ENCODE measurements at regions not wholly inside any gene's neighbourhood (a gene's known extent, or its start where the extent isn't known, plus 50 kb on each side); places are given as distances from the start of the nearest gene placed in this dataset.

GRCh38 chr16:77588389-77588788 is 133.9 kb upstream of the NUDT7 start:
- Histone ChIP-seq H3K27ac (no peak overlapping the region), H4K20me1 (ENCODE audit: insufficient read depth) (no peaks in the 10 kb centered on the region), H3K4me1 (ENCODE audit: low read depth, poor library complexity, severe bottlenecking) (no peaks in the 10 kb centered on the region), H3K4me3 (IDR thresholded peaks at IDR 0.05; ENCODE audit: insufficient read depth, low read depth, low read length) (no peak overlapping the region), H3K4me2 (no peak overlapping the region), H3K9ac (no peak overlapping the region), H3K27me3 (ENCODE audit: insufficient read depth, low read depth) (no peaks in the 10 kb centered on the region), H3K79me2 (ENCODE audit: insufficient read depth, low read depth) (no peaks in the 10 kb centered on the region), H2AFZ (ENCODE audit: low read depth) (no peak overlapping the region), H3K36me3 (ENCODE audit: insufficient read depth) (no peaks in the 10 kb centered on the region)
- TF ChIP-seq, protein P1, sequence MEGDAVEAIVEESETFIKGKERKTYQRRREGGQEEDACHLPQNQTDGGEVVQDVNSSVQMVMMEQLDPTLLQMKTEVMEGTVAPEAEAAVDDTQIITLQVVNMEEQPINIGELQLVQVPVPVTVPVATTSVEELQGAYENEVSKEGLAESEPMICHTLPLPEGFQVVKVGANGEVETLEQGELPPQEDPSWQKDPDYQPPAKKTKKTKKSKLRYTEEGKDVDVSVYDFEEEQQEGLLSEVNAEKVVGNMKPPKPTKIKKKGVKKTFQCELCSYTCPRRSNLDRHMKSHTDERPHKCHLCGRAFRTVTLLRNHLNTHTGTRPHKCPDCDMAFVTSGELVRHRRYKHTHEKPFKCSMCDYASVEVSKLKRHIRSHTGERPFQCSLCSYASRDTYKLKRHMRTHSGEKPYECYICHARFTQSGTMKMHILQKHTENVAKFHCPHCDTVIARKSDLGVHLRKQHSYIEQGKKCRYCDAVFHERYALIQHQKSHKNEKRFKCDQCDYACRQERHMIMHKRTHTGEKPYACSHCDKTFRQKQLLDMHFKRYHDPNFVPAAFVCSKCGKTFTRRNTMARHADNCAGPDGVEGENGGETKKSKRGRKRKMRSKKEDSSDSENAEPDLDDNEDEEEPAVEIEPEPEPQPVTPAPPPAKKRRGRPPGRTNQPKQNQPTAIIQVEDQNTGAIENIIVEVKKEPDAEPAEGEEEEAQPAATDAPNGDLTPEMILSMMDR (conservative IDR thresholded peaks at IDR 0.05; ENCODE audit: low read depth, low read length), result no peak

DNA sequence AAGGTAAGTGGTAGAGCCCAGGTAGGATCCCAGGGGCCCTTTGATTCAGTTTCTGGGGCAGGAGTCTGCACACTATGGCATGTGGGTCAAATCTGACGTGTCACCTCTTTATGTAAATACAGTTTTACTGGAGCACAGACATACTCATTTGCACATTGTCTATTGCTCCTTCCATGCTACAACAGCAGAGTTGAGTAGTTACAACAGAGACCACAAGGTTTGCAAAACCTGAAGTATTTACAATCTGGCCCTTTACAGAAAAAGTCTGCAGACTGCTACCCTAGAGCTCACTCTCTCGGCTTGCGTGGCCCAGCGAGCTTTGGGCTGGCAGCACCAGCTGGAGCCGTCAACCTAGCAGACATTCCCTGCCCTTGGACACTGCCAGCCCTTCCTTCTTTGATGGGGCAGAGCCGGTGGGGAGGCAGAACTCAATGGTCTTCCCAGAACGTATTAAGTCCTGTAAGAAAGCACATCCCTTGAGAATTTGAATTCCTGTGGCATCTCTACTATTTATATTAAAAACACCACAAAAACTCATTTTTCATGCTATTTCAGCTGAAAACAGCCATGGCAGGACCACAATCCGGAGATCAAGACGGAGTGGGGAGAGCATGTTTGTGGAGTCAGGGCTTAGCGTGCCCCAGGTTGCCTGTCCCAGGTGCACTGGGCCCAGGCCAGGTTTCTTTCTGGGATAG is 133.1 kb upstream of the NUDT7 start:
- Histone ChIP-seq H3K4me1 (ENCODE audit: low read depth, poor library complexity, severe bottlenecking) (no peaks in the 10 kb centered on the region), H3K36me3 (ENCODE audit: insufficient read depth) (no peaks in the 10 kb centered on the region), H3K9ac (no peak overlapping the region), H3K27me3 (ENCODE audit: insufficient read depth, low read depth) (no peaks in the 10 kb centered on the region), H3K4me2 (no peak overlapping the region), H3K4me3 (IDR thresholded peaks at IDR 0.05; ENCODE audit: insufficient read depth, low read depth, low read length) (no peak overlapping the region), H2AFZ (ENCODE audit: low read depth) (no peak overlapping the region), H3K79me2 (ENCODE audit: insufficient read depth, low read depth) (no peaks in the 10 kb centered on the region), H4K20me1 (ENCODE audit: insufficient read depth) (no peaks in the 10 kb centered on the region), H3K27ac (no peak overlapping the region)
- TF ChIP-seq, protein P1 (conservative IDR thresholded peaks at IDR 0.05; ENCODE audit: low read depth, low read length), result no peak

- no peaks in the 10 kb centered on the region for H3K27me3 ChIP-seq (ENCODE audit: insufficient read depth, low read depth)
- H4K20me1 ChIP-seq (ENCODE audit: insufficient read depth), result no peaks in the 10 kb centered on the region
- TF ChIP-seq, protein P1 (conservative IDR thresholded peaks at IDR 0.05; ENCODE audit: low read depth, low read length), result no peak
- H3K4me2 ChIP-seq, result no peak overlapping the region
- no peak overlapping the region for H3K27ac ChIP-seq
- no peaks in the 10 kb centered on the region for H3K36me3 ChIP-seq (ENCODE audit: insufficient read depth)
- H3K79me2 ChIP-seq (ENCODE audit: insufficient read depth, low read depth), result no peaks in the 10 kb centered on the region
- H3K4me3 ChIP-seq (IDR thresholded peaks at IDR 0.05; ENCODE audit: insufficient read depth, low read depth, low read length), result no peak overlapping the region
- no peaks in the 10 kb centered on the region for H3K4me1 ChIP-seq (ENCODE audit: low read depth, poor library complexity, severe bottlenecking)
- H3K9ac ChIP-seq, result no peak overlapping the region
- no peak overlapping the region for H2AFZ ChIP-seq (ENCODE audit: low read depth)
These were observed 131.6 kb upstream of the NUDT7 start for GRCh38 chr16:77590707-77591106.

GRCh38 chr16:77591347-77591746 is 131.0 kb upstream of the NUDT7 start:
- Histone ChIP-seq H3K36me3 (ENCODE audit: insufficient read depth) (no peaks in the 10 kb centered on the region), H2AFZ (ENCODE audit: low read depth) (no peak overlapping the region), H3K27me3 (ENCODE audit: insufficient read depth, low read depth) (no peaks in the 10 kb centered on the region), H4K20me1 (ENCODE audit: insufficient read depth) (no peaks in the 10 kb centered on the region), H3K4me2 (no peak overlapping the region), H3K9ac (no peak overlapping the region), H3K4me1 (ENCODE audit: low read depth, poor library complexity, severe bottlenecking) (no peaks in the 10 kb centered on the region), H3K4me3 (IDR thresholded peaks at IDR 0.05; ENCODE audit: insufficient read depth, low read depth, low read length) (no peak overlapping the region), H3K79me2 (ENCODE audit: insufficient read depth, low read depth) (no peaks in the 10 kb centered on the region), H3K27ac (no peak overlapping the region)
- TF ChIP-seq, protein P1 (conservative IDR thresholded peaks at IDR 0.05; ENCODE audit: low read depth, low read length), result no peak
